Esophagus squamous epithelium (tissue), 4 donors: ENCODE measurements at regions not wholly inside any gene's neighbourhood (a gene's known extent, or its start where the extent isn't known, plus 50 kb on each side); places are given as distances from the start of the nearest gene placed in this dataset.

ENCODE experiments used
- POLR2A ChIP-seq, 4 donors: fragments of 450-650 bp; IDR thresholded peaks; one replicate each; pipeline ENCODE4 v1.6.1; 2017; ENCODE audit warnings: antibody characterized with exemption in 4 of 4, mild to moderate bottlenecking in 4 of 4, moderate library complexity in 3 of 4
- TF ChIP-seq, protein P1 (sequence below), 6 experiments: fragments of 450-650 bp in 4 of 6; fragments of 200-600 bp in 2 of 6; sonication (generic) in 2 of 6; IDR thresholded peaks; one replicate each; pipeline ENCODE4 v1.5.1; 2016 to 2019; ENCODE audit warnings: antibody characterized with exemption in 6 of 6, mild to moderate bottlenecking in 4 of 6, moderate library complexity in 4 of 6

GRCh38 chr4:112845386-112845785, 204.1 kb upstream of the ANK2 start:
- no peak for TF ChIP-seq POLR2A (IDR thresholded peaks at IDR 0.05)
- TF ChIP-seq, protein P1, sequence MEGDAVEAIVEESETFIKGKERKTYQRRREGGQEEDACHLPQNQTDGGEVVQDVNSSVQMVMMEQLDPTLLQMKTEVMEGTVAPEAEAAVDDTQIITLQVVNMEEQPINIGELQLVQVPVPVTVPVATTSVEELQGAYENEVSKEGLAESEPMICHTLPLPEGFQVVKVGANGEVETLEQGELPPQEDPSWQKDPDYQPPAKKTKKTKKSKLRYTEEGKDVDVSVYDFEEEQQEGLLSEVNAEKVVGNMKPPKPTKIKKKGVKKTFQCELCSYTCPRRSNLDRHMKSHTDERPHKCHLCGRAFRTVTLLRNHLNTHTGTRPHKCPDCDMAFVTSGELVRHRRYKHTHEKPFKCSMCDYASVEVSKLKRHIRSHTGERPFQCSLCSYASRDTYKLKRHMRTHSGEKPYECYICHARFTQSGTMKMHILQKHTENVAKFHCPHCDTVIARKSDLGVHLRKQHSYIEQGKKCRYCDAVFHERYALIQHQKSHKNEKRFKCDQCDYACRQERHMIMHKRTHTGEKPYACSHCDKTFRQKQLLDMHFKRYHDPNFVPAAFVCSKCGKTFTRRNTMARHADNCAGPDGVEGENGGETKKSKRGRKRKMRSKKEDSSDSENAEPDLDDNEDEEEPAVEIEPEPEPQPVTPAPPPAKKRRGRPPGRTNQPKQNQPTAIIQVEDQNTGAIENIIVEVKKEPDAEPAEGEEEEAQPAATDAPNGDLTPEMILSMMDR (IDR thresholded peaks at IDR 0.05) = no peak
